VCaP (cell line): ENCODE measurements at regions not wholly inside any gene's neighbourhood (a gene's known extent, or its start where the extent isn't known, plus 50 kb on each side); places are given as distances from the start of the nearest gene placed in this dataset.

Experiments
- H3K27ac ChIP-seq: fragments of 450-650 bp; 2 replicates; pipeline ENCODE4 v1.5.1; 2017
- TF ChIP-seq, protein P1 (sequence below): fragments of 450-650 bp; conservative IDR thresholded peaks from 2 replicates; pipeline ENCODE4 v1.5.1; 2017; ENCODE audit warnings: mild to moderate bottlenecking, moderate library complexity

DNA sequence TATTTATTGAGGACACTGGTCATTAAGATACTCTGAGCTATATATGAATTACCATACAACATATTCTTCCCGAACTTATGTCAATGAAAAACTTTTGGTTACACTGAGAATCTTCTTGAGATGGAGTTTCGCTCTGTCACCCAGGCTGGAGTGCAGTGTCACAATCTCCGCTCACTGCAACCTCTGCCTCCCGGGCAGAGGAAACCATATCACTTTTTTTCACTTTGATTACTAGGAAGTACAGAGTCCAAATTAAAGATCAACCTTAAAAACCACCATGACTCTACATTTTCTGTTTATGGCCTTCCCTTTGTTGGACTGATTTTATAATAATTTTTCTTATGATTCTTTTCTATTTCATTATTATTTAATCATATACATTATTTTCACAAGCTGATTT lies 336.5 kb downstream of the FSCB start:
- no peak overlapping the region for H3K27ac ChIP-seq
- TF ChIP-seq, protein P1, sequence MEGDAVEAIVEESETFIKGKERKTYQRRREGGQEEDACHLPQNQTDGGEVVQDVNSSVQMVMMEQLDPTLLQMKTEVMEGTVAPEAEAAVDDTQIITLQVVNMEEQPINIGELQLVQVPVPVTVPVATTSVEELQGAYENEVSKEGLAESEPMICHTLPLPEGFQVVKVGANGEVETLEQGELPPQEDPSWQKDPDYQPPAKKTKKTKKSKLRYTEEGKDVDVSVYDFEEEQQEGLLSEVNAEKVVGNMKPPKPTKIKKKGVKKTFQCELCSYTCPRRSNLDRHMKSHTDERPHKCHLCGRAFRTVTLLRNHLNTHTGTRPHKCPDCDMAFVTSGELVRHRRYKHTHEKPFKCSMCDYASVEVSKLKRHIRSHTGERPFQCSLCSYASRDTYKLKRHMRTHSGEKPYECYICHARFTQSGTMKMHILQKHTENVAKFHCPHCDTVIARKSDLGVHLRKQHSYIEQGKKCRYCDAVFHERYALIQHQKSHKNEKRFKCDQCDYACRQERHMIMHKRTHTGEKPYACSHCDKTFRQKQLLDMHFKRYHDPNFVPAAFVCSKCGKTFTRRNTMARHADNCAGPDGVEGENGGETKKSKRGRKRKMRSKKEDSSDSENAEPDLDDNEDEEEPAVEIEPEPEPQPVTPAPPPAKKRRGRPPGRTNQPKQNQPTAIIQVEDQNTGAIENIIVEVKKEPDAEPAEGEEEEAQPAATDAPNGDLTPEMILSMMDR = no peak

- H3K27ac ChIP-seq = no peak overlapping the region
- TF ChIP-seq, protein P1 = no peak
Measured at GRCh38 chr14:44170101-44170500, 337.0 kb downstream of the FSCB start.

DNA sequence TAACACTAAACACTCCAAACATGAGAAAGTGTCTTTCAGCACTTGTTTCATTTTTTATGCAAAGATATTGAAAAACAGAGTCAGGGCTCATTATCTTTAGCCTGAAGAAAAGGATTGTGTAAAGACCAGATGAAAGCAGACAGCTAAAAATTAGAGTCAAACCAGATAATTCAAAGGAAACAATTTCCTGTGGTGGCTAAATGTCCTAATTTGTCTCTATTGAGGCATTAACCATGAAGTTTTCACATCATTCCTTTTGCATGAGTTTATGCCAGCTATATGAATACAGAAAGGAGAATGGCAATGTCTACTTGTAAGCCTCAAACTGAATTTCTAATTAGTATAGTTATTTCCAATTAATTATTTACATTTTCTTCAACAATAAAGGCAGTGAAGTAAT lies 338.5 kb downstream of the FSCB start:
- H3K27ac ChIP-seq = no peak overlapping the region
- TF ChIP-seq, protein P1 = no peak

DNA sequence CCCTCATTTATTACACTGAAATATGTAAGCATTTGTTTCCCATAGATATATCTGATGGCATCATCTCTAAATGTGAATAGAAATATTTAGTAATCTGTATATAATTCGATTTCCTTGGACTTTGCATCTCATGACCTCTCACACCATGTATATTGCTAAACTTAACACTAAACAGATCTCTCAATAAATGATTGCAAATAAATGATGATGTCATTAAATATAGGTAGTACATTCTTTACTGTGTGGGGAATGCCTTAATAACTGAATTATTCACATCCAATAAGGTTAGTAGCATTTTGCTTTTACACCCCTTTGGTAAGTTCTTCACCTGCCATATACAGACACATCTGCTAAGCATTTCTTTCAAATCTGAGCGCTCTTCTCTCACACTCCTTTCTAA lies 340.5 kb downstream of the FSCB start:
- TF ChIP-seq, protein P1 = no peak
- H3K27ac ChIP-seq = no peak overlapping the region

- no peak overlapping the region for H3K27ac ChIP-seq
- TF ChIP-seq, protein P1 = no peak
Measured at GRCh38 chr14:44165936-44166335, 341.1 kb downstream of the FSCB start.

GRCh38 chr14:44165286-44165685 lies 341.8 kb downstream of the FSCB start:
- no peak overlapping the region for H3K27ac ChIP-seq
- TF ChIP-seq, protein P1 = no peak

GRCh38 chr14:44163946-44164345 lies 343.1 kb downstream of the FSCB start:
- TF ChIP-seq, protein P1 = no peak
- no peak overlapping the region for H3K27ac ChIP-seq

GRCh38 chr14:44162197-44162596 lies 344.9 kb downstream of the FSCB start:
- TF ChIP-seq, protein P1 = no peak
- no peak overlapping the region for H3K27ac ChIP-seq
